Tibial nerve (tissue), 4 donors: ENCODE measurements at regions not wholly inside any gene's neighbourhood (a gene's known extent, or its start where the extent isn't known, plus 50 kb on each side); places are given as distances from the start of the nearest gene placed in this dataset.

ENCODE experiments used
- DNase-seq, 2 donors: peaks; one replicate each; pipeline ENCODE4 v3.0.0-alpha.2; 2019; ENCODE audit warnings: low spot score in 2 of 2
- H3K27ac ChIP-seq, 4 donors: fragments of 200-600 bp; sonication (generic) in 3 of 4; one replicate each; pipeline ENCODE4 v1.5.1; 2017 to 2019; ENCODE audit warnings: mild to moderate bottlenecking in 1 of 4
- H3K27me3 ChIP-seq, 2 donors: fragments of 200-600 bp; sonication (generic) in 1 of 2; one replicate each; pipeline versions ENCODE4 v1.5.1 to v1.6.0; 2017 to 2019
- H3K36me3 ChIP-seq, 3 donors: fragments of 200-600 bp; sonication (generic); one replicate each; pipeline ENCODE4 v1.5.1; 2018 to 2019
- H3K4me1 ChIP-seq, 4 donors: fragments of 200-600 bp; sonication (generic) in 3 of 4; one replicate each; pipeline ENCODE4 v1.5.1; 2017 to 2019
- H3K4me3 ChIP-seq, 4 donors: fragments of 200-600 bp; sonication (generic) in 3 of 4; one replicate each; pipeline ENCODE4 v1.5.1; 2017 to 2019; ENCODE audit warnings: mild to moderate bottlenecking in 1 of 4, moderate library complexity in 1 of 4
- H3K9me3 ChIP-seq, 4 donors: fragments of 200-600 bp; sonication (generic) in 3 of 4; one replicate each; pipeline ENCODE4 v1.5.1; 2017 to 2019
- CTCF ChIP-seq, 5 experiments: fragments of 200-600 bp in 3 of 5; fragments of 450-650 bp in 2 of 5; sonication (generic) in 3 of 5; IDR thresholded peaks; one replicate each; pipeline ENCODE4 v1.5.1; 2016 to 2019; ENCODE audit warnings: antibody characterized with exemption in 5 of 5, mild to moderate bottlenecking in 3 of 5, moderate library complexity in 2 of 5
- EP300 ChIP-seq, 2 donors: sonication (generic); formaldehyde crosslinking; IDR thresholded peaks; one replicate each; pipeline ENCODE4 v1.6.1; 2017; ENCODE audit warnings: antibody characterized with exemption in 2 of 2, mild to moderate bottlenecking in 1 of 2
- POLR2A ChIP-seq, 2 donors: fragments of 450-650 bp; IDR thresholded peaks; one replicate each; pipeline ENCODE4 v1.6.1; 2017; ENCODE audit warnings: antibody characterized with exemption in 2 of 2, mild to moderate bottlenecking in 2 of 2, moderate library complexity in 2 of 2
- WGBS, 2 donors: methylation state at CpG; one replicate each; pipeline ENCODE4 v1.1.5; 2018; 5-methylcytosine and 5-hydroxymethylcytosine counted together

- Histone ChIP-seq H3K27ac (no peak overlapping the region), H3K4me1 (no peaks in the 10 kb centered on the region), H3K27me3 (no peaks in the 10 kb centered on the region), H3K36me3 (no peaks in the 10 kb centered on the region), H3K9me3 (no peaks in the 10 kb centered on the region), H3K4me3 (no peak overlapping the region)
- DNase-seq, result no peak
- TF ChIP-seq CTCF (IDR thresholded peaks at IDR 0.05) (no peak), POLR2A (IDR thresholded peaks at IDR 0.05) (no peak), EP300 (IDR thresholded peaks at IDR 0.05) (no peak)
- 89 to 90% methylated on average over 2 of the region's 2 CpGs for WGBS, 2 donors
Observed at GRCh38 chr3:182523836-182524235, 269.5 kb upstream of the ATP11B start.

GRCh38 chr3:182524711-182525401 is 268.4 kb upstream of the ATP11B start:
- no peak for TF ChIP-seq POLR2A (IDR thresholded peaks at IDR 0.05)
- no peak for TF ChIP-seq CTCF (IDR thresholded peaks at IDR 0.05)
- TF ChIP-seq EP300 (IDR thresholded peaks at IDR 0.05), result no peak
- H3K27ac ChIP-seq, result no peak overlapping the region
- no peaks in the 10 kb centered on the region for H3K36me3 ChIP-seq
- H3K4me1 ChIP-seq, result no peaks in the 10 kb centered on the region
- H3K27me3 ChIP-seq, result no peaks in the 10 kb centered on the region
- no peak overlapping the region for H3K4me3 ChIP-seq
- no peaks in the 10 kb centered on the region for H3K9me3 ChIP-seq
- WGBS, 2 donors, result 55% methylated on average over 5 of the region's 5 CpGs
- DNase-seq, result no peak

GRCh38 chr3:182525766-182526374 is 267.4 kb upstream of the ATP11B start:
- no peak for TF ChIP-seq EP300 (IDR thresholded peaks at IDR 0.05)
- TF ChIP-seq POLR2A (IDR thresholded peaks at IDR 0.05), result no peak
- TF ChIP-seq CTCF (IDR thresholded peaks at IDR 0.05), result no peak
- DNase-seq, result no peak
- WGBS, 2 donors, result 70% methylated on average over 4 of the region's 4 CpGs

GRCh38 chr3:182527745-182528144 is 265.6 kb upstream of the ATP11B start:
- H3K27ac ChIP-seq, result no peak overlapping the region
- no peaks in the 10 kb centered on the region for H3K36me3 ChIP-seq
- H3K4me3 ChIP-seq, result no peak overlapping the region
- DNase-seq, result no peak
- no peaks in the 10 kb centered on the region for H3K27me3 ChIP-seq
- TF ChIP-seq EP300 (IDR thresholded peaks at IDR 0.05) (no peak), CTCF (IDR thresholded peaks at IDR 0.05) (no peak), POLR2A (IDR thresholded peaks at IDR 0.05) (no peak)
- H3K9me3 ChIP-seq, result no peaks in the 10 kb centered on the region
- no peaks in the 10 kb centered on the region for H3K4me1 ChIP-seq

More at GRCh38 chr3:182525766-182526374, 267.4 kb upstream of the ATP11B start:
- no peaks in the 10 kb centered on the region for H3K27me3 ChIP-seq
- no peaks in the 10 kb centered on the region for H3K9me3 ChIP-seq
- no peak overlapping the region for H3K4me3 ChIP-seq
- H3K27ac ChIP-seq, result no peak overlapping the region
- no peaks in the 10 kb centered on the region for H3K4me1 ChIP-seq
- H3K36me3 ChIP-seq, result no peaks in the 10 kb centered on the region

GRCh38 chr3:182530316-182530715 is 263.0 kb upstream of the ATP11B start:
- no peak for DNase-seq
- H3K36me3 ChIP-seq, result no peaks in the 10 kb centered on the region
- 87 to 91% methylated on average over 3 of the region's 3 CpGs for WGBS, 2 donors
- H3K27ac ChIP-seq, result no peak overlapping the region
- H3K4me3 ChIP-seq, result no peak overlapping the region
- no peaks in the 10 kb centered on the region for H3K9me3 ChIP-seq
- H3K4me1 ChIP-seq, result no peaks in the 10 kb centered on the region
- H3K27me3 ChIP-seq, result no peaks in the 10 kb centered on the region
- TF ChIP-seq CTCF (IDR thresholded peaks at IDR 0.05), result no peak
